Stomach (tissue), 8 donors: ENCODE measurements at regions not wholly inside any gene's neighbourhood (a gene's known extent, or its start where the extent isn't known, plus 50 kb on each side); places are given as distances from the start of the nearest gene placed in this dataset.

Experiments used
- DNase-seq, 2 donors: peaks; one replicate each; pipeline versions ENCODE4 v3.0.0 to v3.0.0-alpha.2; 2013 to 2019
- H3K27ac ChIP-seq, 5 donors: fragments of 200-600 bp in 4 of 5; sonication (generic) in 4 of 5; one replicate each; pipeline ENCODE4 v1.5.1; 2013 to 2019; ENCODE audit warnings: mild to moderate bottlenecking in 1 of 5, moderate library complexity in 1 of 5
- H3K27me3 ChIP-seq, 3 donors: fragments of 200-600 bp; sonication (generic); one replicate each; pipeline ENCODE4 v1.5.1; 2017 to 2019; ENCODE audit warnings: mixed run types in 1 of 3
- H3K36me3 ChIP-seq, 4 donors: fragments of 200-600 bp; sonication (generic); 1 replicate in 3 of 4; 2 replicates in 1 of 4; pipeline ENCODE4 v1.5.1; 2016 to 2019
- H3K4me1 ChIP-seq, 4 donors: fragments of 200-600 bp; sonication (generic); one replicate each; pipeline ENCODE4 v1.5.1; 2016 to 2019
- H3K4me3 ChIP-seq, 4 donors: fragments of 200-600 bp; sonication (generic) in 3 of 4; one replicate each; pipeline ENCODE4 v1.5.1; 2016 to 2019; ENCODE audit warnings: mild to moderate bottlenecking in 1 of 4
- H3K9me3 ChIP-seq, 4 donors: fragments of 200-600 bp; sonication (generic); one replicate each; pipeline ENCODE4 v1.5.1; 2016 to 2019
- EP300 ChIP-seq: sonication (generic); formaldehyde crosslinking; IDR thresholded peaks from one replicate; pipeline ENCODE4 v1.6.1; 2017; ENCODE audit warnings: antibody characterized with exemption
- POLR2A ChIP-seq, 4 donors: fragments of 450-650 bp; IDR thresholded peaks; one replicate each; pipeline ENCODE4 v1.6.1; 2016; ENCODE audit warnings: antibody characterized with exemption in 4 of 4, control low read depth in 2 of 4, mild to moderate bottlenecking in 1 of 4, moderate library complexity in 1 of 4
- POLR2AphosphoS5 ChIP-seq, 3 donors: sonication (generic); formaldehyde crosslinking; IDR thresholded peaks; one replicate each; pipeline ENCODE4 v1.6.1; 2016; ENCODE audit warnings: antibody characterized with exemption in 3 of 3
- WGBS, 5 donors: extraction: QIAGEN DNeasy Blood & Tissue Kit in 3 of 5; methylation state at CpG; one replicate each; pipeline versions ENCODE4 v1.1.5 to v1.1.7; 2013 to 2018; 5-methylcytosine and 5-hydroxymethylcytosine counted together
- intact Hi-C: fragments of 100-400 bp; cut with DNase I; formaldehyde crosslinking; loops from one replicate; pipeline ENCODE4 v1.15.1; 2023; ENCODE audit warnings: low total_unique reads
- TF ChIP-seq, protein P1 (sequence below), 7 experiments: fragments of 450-650 bp in 4 of 7; fragments of 200-600 bp in 3 of 7; sonication (generic) in 3 of 7; IDR thresholded peaks; one replicate each; pipeline ENCODE4 v1.5.1; 2016 to 2019; ENCODE audit warnings: antibody characterized with exemption in 7 of 7, control low read depth in 2 of 7, mild to moderate bottlenecking in 1 of 7
- donor health status: healthy with polysubstance abuse.
- donor health status: Bipolar disorder and iron deficiency.
- donor health status: healthy.

- intact Hi-C loops = no loop called here
- WGBS, 5 donors = 65 to 79% (median 68%) methylated on average over 3 of the region's 3 CpGs
- H3K4me3 ChIP-seq = no peak overlapping the region
- DNase-seq = no peak
- H3K27ac ChIP-seq = no peak overlapping the region
- H3K27me3 ChIP-seq = no peaks in the 10 kb centered on the region
- no peaks in the 10 kb centered on the region for H3K4me1 ChIP-seq
- no peaks in the 10 kb centered on the region for H3K9me3 ChIP-seq
- no peaks in the 10 kb centered on the region for H3K36me3 ChIP-seq
- TF ChIP-seq, protein P1, sequence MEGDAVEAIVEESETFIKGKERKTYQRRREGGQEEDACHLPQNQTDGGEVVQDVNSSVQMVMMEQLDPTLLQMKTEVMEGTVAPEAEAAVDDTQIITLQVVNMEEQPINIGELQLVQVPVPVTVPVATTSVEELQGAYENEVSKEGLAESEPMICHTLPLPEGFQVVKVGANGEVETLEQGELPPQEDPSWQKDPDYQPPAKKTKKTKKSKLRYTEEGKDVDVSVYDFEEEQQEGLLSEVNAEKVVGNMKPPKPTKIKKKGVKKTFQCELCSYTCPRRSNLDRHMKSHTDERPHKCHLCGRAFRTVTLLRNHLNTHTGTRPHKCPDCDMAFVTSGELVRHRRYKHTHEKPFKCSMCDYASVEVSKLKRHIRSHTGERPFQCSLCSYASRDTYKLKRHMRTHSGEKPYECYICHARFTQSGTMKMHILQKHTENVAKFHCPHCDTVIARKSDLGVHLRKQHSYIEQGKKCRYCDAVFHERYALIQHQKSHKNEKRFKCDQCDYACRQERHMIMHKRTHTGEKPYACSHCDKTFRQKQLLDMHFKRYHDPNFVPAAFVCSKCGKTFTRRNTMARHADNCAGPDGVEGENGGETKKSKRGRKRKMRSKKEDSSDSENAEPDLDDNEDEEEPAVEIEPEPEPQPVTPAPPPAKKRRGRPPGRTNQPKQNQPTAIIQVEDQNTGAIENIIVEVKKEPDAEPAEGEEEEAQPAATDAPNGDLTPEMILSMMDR (IDR thresholded peaks at IDR 0.05) = no peak
- TF ChIP-seq POLR2AphosphoS5 (IDR thresholded peaks at IDR 0.05) (no peak), EP300 (no peak), POLR2A (IDR thresholded peaks at IDR 0.05) (no peak)
Observed at GRCh38 chr6:98590136-98590681, 244.2 kb upstream of the POU3F2 start.

- H3K36me3 ChIP-seq = no peaks in the 10 kb centered on the region
- H3K4me3 ChIP-seq = no peak overlapping the region
- no peaks in the 10 kb centered on the region for H3K4me1 ChIP-seq
- WGBS, 5 donors = 24 to 44% (median 31%) methylated on average over 2 of the region's 2 CpGs
- no peaks in the 10 kb centered on the region for H3K27me3 ChIP-seq
- no peaks in the 10 kb centered on the region for H3K9me3 ChIP-seq
- DNase-seq = no peak
- TF ChIP-seq POLR2A (IDR thresholded peaks at IDR 0.05) (no peak), POLR2AphosphoS5 (IDR thresholded peaks at IDR 0.05) (no peak), EP300 (no peak)
- TF ChIP-seq, protein P1 (IDR thresholded peaks at IDR 0.05) = no peak
- intact Hi-C loops = no loop called here
- no peak overlapping the region for H3K27ac ChIP-seq
Observed at GRCh38 chr6:98590997-98591396, 243.4 kb upstream of the POU3F2 start.

DNA sequence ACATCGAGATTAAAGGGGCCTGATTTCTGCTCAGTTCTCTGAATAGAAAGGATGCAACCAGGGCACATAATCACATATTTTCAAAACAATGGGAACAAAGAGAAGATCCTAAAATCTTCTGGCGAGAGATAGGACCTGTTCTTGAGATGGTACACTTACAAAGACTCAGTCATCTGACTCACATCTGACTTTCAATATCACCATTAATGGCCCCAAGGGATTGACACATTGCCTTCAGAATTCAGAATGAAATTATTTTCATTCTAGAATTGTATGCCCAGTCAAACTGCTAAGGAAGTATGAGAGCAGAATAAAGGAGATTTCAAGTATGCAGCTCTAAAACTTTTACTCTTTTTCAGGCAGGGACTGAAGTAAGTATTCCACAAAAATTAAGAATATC lies 240.7 kb upstream of the POU3F2 start:
- no peak for TF ChIP-seq POLR2A (IDR thresholded peaks at IDR 0.05)
- TF ChIP-seq POLR2AphosphoS5 (IDR thresholded peaks at IDR 0.05) = no peak
- no peak for TF ChIP-seq EP300
- TF ChIP-seq, protein P1 (IDR thresholded peaks at IDR 0.05) = no peak
- Histone ChIP-seq H3K36me3 (no peaks in the 10 kb centered on the region), H3K27me3 (no peaks in the 10 kb centered on the region), H3K27ac (no peak overlapping the region), H3K4me1 (no peaks in the 10 kb centered on the region), H3K4me3 (no peak overlapping the region), H3K9me3 (no peaks in the 10 kb centered on the region)
- 61 to 90% (median 80%) methylated on average over 2 of the region's 2 CpGs for WGBS, 5 donors
- intact Hi-C loops = no loop called here
- no peak for DNase-seq

DNA sequence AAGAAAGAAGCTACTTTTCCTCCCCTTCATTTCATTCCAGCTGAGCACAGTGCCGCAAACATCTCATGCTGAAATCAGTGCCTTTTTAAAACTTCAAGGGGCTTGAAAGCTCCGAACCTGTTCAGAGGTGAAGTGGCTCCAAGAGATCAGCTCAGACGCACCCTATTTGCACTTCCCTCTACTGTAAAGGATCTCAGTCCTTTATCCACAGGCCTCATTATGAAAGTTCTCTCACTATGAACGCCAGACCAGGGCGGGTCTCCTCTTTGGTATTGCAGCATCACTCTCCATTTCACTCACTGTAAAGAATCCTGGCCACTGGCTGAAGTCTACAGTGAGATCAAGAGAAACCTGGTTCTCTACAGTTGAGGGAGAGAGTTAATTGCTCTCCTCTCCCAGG lies 232.7 kb upstream of the POU3F2 start:
- 55 to 66% (median 64%) methylated on average over 5 of the region's 5 CpGs for WGBS, 5 donors
- H3K27ac ChIP-seq = no peak overlapping the region
- intact Hi-C loops = no loop called here

More for the DNA sequence above, 232.7 kb upstream of the POU3F2 start:
- Histone ChIP-seq H3K4me1 (no peaks in the 10 kb centered on the region), H3K9me3 (no peaks in the 10 kb centered on the region), H3K27me3 (no peaks in the 10 kb centered on the region), H3K4me3 (no peak overlapping the region), H3K36me3 (no peaks in the 10 kb centered on the region)
- no peak for DNase-seq
- no peak for TF ChIP-seq POLR2AphosphoS5 (IDR thresholded peaks at IDR 0.05)
- no peak for TF ChIP-seq EP300
- TF ChIP-seq POLR2A (IDR thresholded peaks at IDR 0.05) = no peak
- TF ChIP-seq, protein P1 (IDR thresholded peaks at IDR 0.05) = no peak
